ENCODE measurements at regions not wholly inside any gene's neighbourhood (a gene's known extent, or its start where the extent isn't known, plus 50 kb on each side); places are given as distances from the start of the nearest gene placed in this dataset.
A peak's percentile ranks its signal among the peaks of the same experiment; 100 is the strongest.

DNA sequence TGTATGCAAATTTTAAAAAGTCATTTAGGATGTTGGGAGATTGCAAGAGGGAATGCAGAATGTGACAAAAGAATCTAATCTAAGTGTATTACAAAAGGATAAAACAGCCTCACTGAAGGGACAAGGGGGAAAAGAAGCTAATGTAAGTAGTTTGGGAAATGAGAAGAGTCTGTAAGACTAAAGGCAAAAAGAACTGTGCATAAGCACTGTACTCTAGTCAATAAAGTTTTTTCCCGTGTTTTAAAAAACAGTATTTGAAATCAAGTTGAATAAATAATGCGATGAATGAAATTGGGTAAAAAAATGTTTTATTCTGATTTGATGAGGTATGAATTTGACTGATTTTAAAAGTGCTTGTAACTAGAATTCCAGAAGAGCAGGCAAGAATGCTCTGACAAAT, 149.8 kb downstream of the VEGFA start:
- Histone ChIP-seq H2BK5ac (ENCODE audit: low read depth, low read length, poor library complexity) (no peak overlapping the region), H2BK120ac (ENCODE audit: insufficient read depth, low read length, poor library complexity) (no peak overlapping the region), H3K4me3 (ENCODE audit: low read depth, low read length) (no peak overlapping the region), H2BK12ac (ENCODE audit: low read length) (no peak overlapping the region), H3K4me2 (ENCODE audit: low read length) (no peak overlapping the region), H2AK5ac (ENCODE audit: low read length) (no peak overlapping the region), H2AFZ (ENCODE audit: insufficient read depth, low read length, poor library complexity) (no peak overlapping the region), H3K9me3 (ENCODE audit: insufficient read depth, low read depth, low read length) (no peaks in the 10 kb centered on the region), H3K79me1 (ENCODE audit: low read length) (no peaks in the 10 kb centered on the region), H4K8ac (ENCODE audit: low read depth, low read length) (no peak overlapping the region), H3K79me2 (ENCODE audit: control insufficient read depth, insufficient read depth, low read length, poor library complexity) (no peaks in the 10 kb centered on the region), H3K18ac (ENCODE audit: low read length) (no peak overlapping the region), H3K23ac (ENCODE audit: low read length) (no peak overlapping the region), H3K27ac (ENCODE audit: low read depth, low read length) (no peak overlapping the region), H3K36me3 (ENCODE audit: control insufficient read depth in 1 of 2, insufficient read depth in 2 of 2, low read length in 2 of 2) (no peaks in the 10 kb centered on the region), H4K12ac (ENCODE audit: low read depth, low read length) (no peak overlapping the region), H3K14ac (ENCODE audit: low read length) (no peak overlapping the region), H3K4me1 (ENCODE audit: control insufficient read depth in 1 of 2, insufficient read depth in 2 of 2, low read length in 2 of 2) (no peaks in the 10 kb centered on the region), H3K27me3 (ENCODE audit: insufficient read depth, low read length) (no peaks in the 10 kb centered on the region), H3K4ac (ENCODE audit: low read depth, low read length) (no peak overlapping the region), H3K9ac (ENCODE audit: low read length) (no peak overlapping the region), H4K91ac (ENCODE audit: low read depth, low read length) (no peak overlapping the region)
- WGBS (ENCODE audit: extremely low coverage, insufficient coverage, insufficient read length): 100% methylated on average over 1 of the region's 2 CpGs
- no peak for DNase-seq

DNA sequence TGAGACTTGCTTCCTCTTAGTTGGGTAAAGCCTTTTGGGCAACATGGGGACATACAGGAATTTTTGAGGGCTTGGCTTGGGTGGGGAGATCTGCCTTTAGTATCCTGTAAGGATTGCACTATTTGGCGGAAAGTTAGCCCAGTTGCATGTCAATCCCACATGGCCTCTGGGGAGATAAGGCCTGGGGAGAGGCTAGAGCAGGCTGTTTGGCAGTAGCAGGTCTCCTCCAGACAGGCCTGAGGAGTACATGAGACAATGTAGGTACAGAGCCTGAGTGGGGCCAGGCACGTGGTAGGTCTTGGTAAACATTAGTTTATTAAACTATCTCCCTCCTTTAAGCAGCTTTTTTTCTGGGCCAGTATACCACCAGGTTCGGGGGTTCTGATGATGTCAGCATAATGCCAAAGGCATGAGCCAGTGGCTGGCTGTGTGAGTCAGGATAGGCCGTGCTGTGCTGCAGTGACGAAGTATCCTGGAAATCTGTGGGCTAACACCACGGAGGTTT, 147.9 kb downstream of the VEGFA start:
- Histone ChIP-seq H3K14ac (ENCODE audit: low read length) (no peak overlapping the region), H2BK5ac (ENCODE audit: low read depth, low read length, poor library complexity) (no peak overlapping the region), H3K4me2 (ENCODE audit: low read length) (no peak overlapping the region), H4K8ac (ENCODE audit: low read depth, low read length) (no peak overlapping the region), H3K4ac (ENCODE audit: low read depth, low read length) (no peak overlapping the region), H4K12ac (ENCODE audit: low read depth, low read length) (no peak overlapping the region), H3K4me1 (ENCODE audit: control insufficient read depth in 1 of 2, insufficient read depth in 2 of 2, low read length in 2 of 2) (no peaks in the 10 kb centered on the region), H3K36me3 (ENCODE audit: control insufficient read depth in 1 of 2, insufficient read depth in 2 of 2, low read length in 2 of 2) (no peaks in the 10 kb centered on the region), H3K79me2 (ENCODE audit: control insufficient read depth, insufficient read depth, low read length, poor library complexity) (no peaks in the 10 kb centered on the region), H2BK120ac (ENCODE audit: insufficient read depth, low read length, poor library complexity) (no peak overlapping the region), H3K9me3 (ENCODE audit: insufficient read depth, low read depth, low read length) (no peaks in the 10 kb centered on the region), H2AK5ac (ENCODE audit: low read length) (no peak overlapping the region), H3K4me3 (ENCODE audit: low read depth, low read length) (no peak overlapping the region), H4K91ac (ENCODE audit: low read depth, low read length) (no peak overlapping the region), H3K18ac (ENCODE audit: low read length) (no peak overlapping the region), H3K9ac (ENCODE audit: low read length) (no peak overlapping the region), H2BK12ac (ENCODE audit: low read length) (no peak overlapping the region), H3K27me3 (ENCODE audit: insufficient read depth, low read length) (no peaks in the 10 kb centered on the region), H3K79me1 (ENCODE audit: low read length) (no peaks in the 10 kb centered on the region), H2AFZ (ENCODE audit: insufficient read depth, low read length, poor library complexity) (no peak overlapping the region), H3K23ac (ENCODE audit: low read length) (no peak overlapping the region), H3K27ac (ENCODE audit: low read depth, low read length) (no peak overlapping the region)
- WGBS (ENCODE audit: extremely low coverage, insufficient coverage, insufficient read length): no CpG with 5 or more reads among the region's 6 CpGs
- peak in 1 of 2 donors; percentile 14 for DNase-seq

DNA sequence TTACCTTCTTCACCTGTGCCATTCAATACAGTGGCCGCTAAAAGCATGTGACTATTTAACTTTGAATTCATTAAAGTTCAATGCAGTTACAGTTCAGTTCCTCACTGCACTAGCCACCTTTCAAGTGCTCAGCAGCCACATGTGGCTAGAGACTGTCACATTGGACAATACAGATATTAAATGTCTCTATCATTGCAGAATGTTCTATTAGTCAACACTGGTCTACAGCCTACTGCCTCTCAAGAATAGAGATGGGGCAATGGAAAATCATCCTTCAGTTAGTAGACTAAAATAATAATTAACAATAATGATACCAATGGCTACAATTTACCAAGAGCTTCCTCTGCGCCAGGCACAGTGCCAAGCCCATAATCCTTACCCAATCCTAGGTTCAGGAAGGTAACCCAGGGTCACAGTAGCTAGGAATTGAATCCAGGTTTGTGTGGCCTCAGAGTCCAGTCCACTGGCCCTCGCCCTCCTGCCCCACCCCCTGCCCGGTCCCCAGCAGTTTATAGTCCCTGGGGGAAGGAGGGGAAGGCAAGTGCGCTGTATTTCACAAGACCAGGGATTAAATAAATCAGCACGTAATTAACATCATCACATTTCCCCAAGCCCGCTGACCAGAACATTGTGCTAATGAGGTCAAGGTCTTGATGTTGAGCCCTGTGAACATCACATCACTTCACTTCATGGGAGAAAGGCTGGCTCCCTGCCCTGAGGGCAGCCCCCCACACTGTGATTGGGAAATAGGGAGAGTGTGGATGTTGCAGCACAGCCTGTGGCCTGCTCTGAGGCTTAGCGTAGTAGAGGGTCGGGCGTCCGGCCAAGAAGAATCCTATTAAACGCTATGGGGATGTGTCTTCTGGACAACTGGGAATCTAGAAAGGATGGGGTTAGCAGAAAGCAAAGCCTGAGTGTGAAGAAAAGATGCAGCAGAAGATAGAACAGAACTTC, 147.2 kb downstream of the VEGFA start:
- Histone ChIP-seq H2AFZ (ENCODE audit: insufficient read depth, low read length, poor library complexity) (no peak overlapping the region), H4K91ac (ENCODE audit: low read depth, low read length) (no peak overlapping the region), H3K79me1 (ENCODE audit: low read length) (no peaks in the 10 kb centered on the region), H3K27me3 (ENCODE audit: insufficient read depth, low read length) (no peaks in the 10 kb centered on the region), H3K36me3 (ENCODE audit: control insufficient read depth in 1 of 2, insufficient read depth in 2 of 2, low read length in 2 of 2) (no peaks in the 10 kb centered on the region), H3K14ac (ENCODE audit: low read length) (no peak overlapping the region), H2BK120ac (ENCODE audit: insufficient read depth, low read length, poor library complexity) (no peak overlapping the region), H3K18ac (ENCODE audit: low read length) (no peak overlapping the region), H3K9ac (ENCODE audit: low read length) (no peak overlapping the region), H4K8ac (ENCODE audit: low read depth, low read length) (no peak overlapping the region), H3K4me1 (ENCODE audit: control insufficient read depth in 1 of 2, insufficient read depth in 2 of 2, low read length in 2 of 2) (no peaks in the 10 kb centered on the region), H2AK5ac (ENCODE audit: low read length) (no peak overlapping the region), H4K12ac (ENCODE audit: low read depth, low read length) (no peak overlapping the region), H3K23ac (ENCODE audit: low read length) (no peak overlapping the region), H3K4ac (ENCODE audit: low read depth, low read length) (no peak overlapping the region), H3K79me2 (ENCODE audit: control insufficient read depth, insufficient read depth, low read length, poor library complexity) (no peaks in the 10 kb centered on the region), H3K4me3 (ENCODE audit: low read depth, low read length) (no peak overlapping the region), H3K27ac (ENCODE audit: low read depth, low read length) (no peak overlapping the region), H3K9me3 (ENCODE audit: insufficient read depth, low read depth, low read length) (no peaks in the 10 kb centered on the region), H2BK5ac (ENCODE audit: low read depth, low read length, poor library complexity) (no peak overlapping the region), H3K4me2 (ENCODE audit: low read length) (no peak overlapping the region), H2BK12ac (ENCODE audit: low read length) (no peak overlapping the region)
- WGBS (ENCODE audit: extremely low coverage, insufficient coverage, insufficient read length): no CpG with 5 or more reads among the region's 12 CpGs
- DNase-seq: peak in 1 of 2 donors; percentile 5

DNA sequence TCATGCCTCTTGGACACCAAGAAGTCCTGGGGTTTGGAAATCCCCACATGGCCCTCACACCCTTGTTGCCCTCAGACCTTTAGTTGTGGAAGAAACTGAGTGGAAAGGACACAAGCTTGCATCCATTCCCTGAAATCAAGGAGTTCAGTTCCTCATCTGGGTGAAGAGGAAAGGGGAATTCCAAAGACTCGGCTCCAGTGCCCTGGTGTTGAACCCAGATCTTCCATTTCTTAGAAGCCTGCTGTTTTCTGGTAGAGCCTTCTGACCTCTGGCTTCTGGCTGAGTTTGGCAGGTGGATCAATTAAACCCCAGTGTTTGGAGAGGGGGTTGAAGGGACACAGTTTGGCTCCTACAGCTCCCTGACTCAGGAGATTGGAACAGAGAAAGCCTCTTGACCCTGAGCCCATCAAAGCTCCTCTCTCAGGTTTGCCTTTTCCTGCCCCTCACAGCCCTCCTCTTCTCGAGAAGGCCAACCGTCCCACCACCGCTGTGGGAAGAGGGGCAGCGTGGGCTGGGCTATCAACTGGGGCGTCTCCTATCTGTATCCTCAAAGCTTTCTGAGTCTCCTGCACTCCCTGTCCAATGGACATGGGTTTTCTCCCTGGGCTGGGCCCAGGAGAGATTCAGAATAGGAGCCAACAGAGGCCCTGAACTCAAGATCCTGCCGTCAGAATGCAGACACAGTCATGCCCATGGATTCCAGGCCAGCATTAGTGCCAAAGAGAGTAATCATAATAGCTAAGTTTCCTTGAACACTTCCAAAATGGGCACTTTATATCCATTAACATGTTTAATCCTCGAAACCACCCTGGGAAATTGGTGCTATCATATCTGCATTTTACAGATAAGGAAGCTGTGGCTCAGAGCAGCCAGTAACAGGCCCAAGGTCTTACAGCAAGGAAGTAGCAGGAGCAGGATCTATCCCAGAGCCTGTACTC, 146.2 kb downstream of the VEGFA start:
- no peak overlapping the region for H3K9ac ChIP-seq (ENCODE audit: low read length)
- no peak overlapping the region for H3K4me2 ChIP-seq (ENCODE audit: low read length)
- no peaks in the 10 kb centered on the region for H3K4me1 ChIP-seq (ENCODE audit: control insufficient read depth in 1 of 2, insufficient read depth in 2 of 2, low read length in 2 of 2)
- no peaks in the 10 kb centered on the region for H3K36me3 ChIP-seq (ENCODE audit: control insufficient read depth in 1 of 2, insufficient read depth in 2 of 2, low read length in 2 of 2)
- no peak overlapping the region for H3K14ac ChIP-seq (ENCODE audit: low read length)
- peak in 1 of 2 donors; percentile 11 for DNase-seq
- no peak overlapping the region for H3K23ac ChIP-seq (ENCODE audit: low read length)
- H3K79me2 ChIP-seq (ENCODE audit: control insufficient read depth, insufficient read depth, low read length, poor library complexity): no peaks in the 10 kb centered on the region
- H2BK5ac ChIP-seq (ENCODE audit: low read depth, low read length, poor library complexity): no peak overlapping the region
- no CpG with 5 or more reads among the region's 8 CpGs for WGBS (ENCODE audit: extremely low coverage, insufficient coverage, insufficient read length)
- no peak overlapping the region for H3K4ac ChIP-seq (ENCODE audit: low read depth, low read length)
- no peak overlapping the region for H3K18ac ChIP-seq (ENCODE audit: low read length)
- H3K27ac ChIP-seq (ENCODE audit: low read depth, low read length): no peak overlapping the region
- H2BK120ac ChIP-seq (ENCODE audit: insufficient read depth, low read length, poor library complexity): no peak overlapping the region
- H3K4me3 ChIP-seq (ENCODE audit: low read depth, low read length): no peak overlapping the region
- H3K27me3 ChIP-seq (ENCODE audit: insufficient read depth, low read length): no peaks in the 10 kb centered on the region
- H4K91ac ChIP-seq (ENCODE audit: low read depth, low read length): no peak overlapping the region
- H4K12ac ChIP-seq (ENCODE audit: low read depth, low read length): no peak overlapping the region
- H3K9me3 ChIP-seq (ENCODE audit: insufficient read depth, low read depth, low read length): no peaks in the 10 kb centered on the region
- no peak overlapping the region for H2AK5ac ChIP-seq (ENCODE audit: low read length)
- H4K8ac ChIP-seq (ENCODE audit: low read depth, low read length): no peak overlapping the region
- no peak overlapping the region for H2AFZ ChIP-seq (ENCODE audit: insufficient read depth, low read length, poor library complexity)
- H3K79me1 ChIP-seq (ENCODE audit: low read length): no peaks in the 10 kb centered on the region
- no peak overlapping the region for H2BK12ac ChIP-seq (ENCODE audit: low read length)

Measured in trophoblast cell (in vitro differentiated cells and primary cell).